Epithelial cell of proximal tubule (primary cell): ENCODE measurements at regions not wholly inside any gene's neighbourhood (a gene's known extent, or its start where the extent isn't known, plus 50 kb on each side); places are given as distances from the start of the nearest gene placed in this dataset.

ENCODE experiments used
- DNase-seq: peaks from one replicate; pipeline ENCODE4 v3.0.0-alpha.2; 2011; ENCODE audit warnings: low read depth
- H3K4me3 ChIP-seq: 2 replicates; pipeline ENCODE4 v1.5.1; 2011; ENCODE audit warnings: low read depth, mild to moderate bottlenecking, low read length
- TF ChIP-seq, protein P1 (sequence below): conservative IDR thresholded peaks from 2 replicates; pipeline ENCODE4 v1.5.1; 2012; ENCODE audit warnings: low read depth, mild to moderate bottlenecking, low read length

DNA sequence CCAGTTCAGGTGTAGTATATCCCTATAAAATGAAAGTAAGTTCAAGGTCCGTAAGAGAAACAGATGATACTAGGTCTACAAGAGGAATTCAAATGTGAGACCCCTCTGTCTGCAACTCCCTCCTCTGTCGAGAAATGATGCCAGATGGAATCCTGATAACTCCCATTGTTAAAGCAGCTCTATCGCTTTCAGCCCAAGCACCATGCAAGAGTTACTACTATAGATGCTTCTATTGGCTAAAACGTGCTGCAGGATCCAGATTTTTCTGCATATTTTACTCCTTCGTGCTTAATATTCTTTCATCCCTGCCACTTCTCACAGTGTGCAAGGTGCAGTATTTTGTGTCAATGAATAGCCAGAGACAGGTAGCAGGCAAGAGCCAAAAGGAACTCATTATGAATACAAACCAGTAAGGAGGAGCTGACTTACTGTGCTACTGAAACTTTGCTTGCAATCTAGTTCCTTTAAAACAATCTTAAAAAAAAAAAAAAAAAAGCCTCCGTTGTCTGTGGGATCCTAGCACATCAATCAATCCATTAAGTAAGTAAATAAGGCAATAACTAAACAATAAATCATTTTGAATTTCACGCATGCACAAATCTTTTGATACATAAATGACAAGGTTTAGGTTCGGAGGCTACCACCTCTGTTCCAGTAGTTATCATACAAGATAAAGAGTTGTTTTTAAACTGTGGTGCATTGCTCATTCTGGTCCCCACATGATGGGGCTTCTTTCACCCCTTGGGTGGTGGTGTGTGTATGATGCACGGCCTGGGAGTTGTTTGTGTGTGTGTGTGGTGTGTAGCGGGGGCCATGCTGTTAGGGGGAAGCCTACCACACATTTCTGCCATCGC lies 151.1 kb upstream of the MPDZ start:
- no peak for DNase-seq
- TF ChIP-seq, protein P1, sequence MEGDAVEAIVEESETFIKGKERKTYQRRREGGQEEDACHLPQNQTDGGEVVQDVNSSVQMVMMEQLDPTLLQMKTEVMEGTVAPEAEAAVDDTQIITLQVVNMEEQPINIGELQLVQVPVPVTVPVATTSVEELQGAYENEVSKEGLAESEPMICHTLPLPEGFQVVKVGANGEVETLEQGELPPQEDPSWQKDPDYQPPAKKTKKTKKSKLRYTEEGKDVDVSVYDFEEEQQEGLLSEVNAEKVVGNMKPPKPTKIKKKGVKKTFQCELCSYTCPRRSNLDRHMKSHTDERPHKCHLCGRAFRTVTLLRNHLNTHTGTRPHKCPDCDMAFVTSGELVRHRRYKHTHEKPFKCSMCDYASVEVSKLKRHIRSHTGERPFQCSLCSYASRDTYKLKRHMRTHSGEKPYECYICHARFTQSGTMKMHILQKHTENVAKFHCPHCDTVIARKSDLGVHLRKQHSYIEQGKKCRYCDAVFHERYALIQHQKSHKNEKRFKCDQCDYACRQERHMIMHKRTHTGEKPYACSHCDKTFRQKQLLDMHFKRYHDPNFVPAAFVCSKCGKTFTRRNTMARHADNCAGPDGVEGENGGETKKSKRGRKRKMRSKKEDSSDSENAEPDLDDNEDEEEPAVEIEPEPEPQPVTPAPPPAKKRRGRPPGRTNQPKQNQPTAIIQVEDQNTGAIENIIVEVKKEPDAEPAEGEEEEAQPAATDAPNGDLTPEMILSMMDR = no peak
- H3K4me3 ChIP-seq = no peak overlapping the region

DNA sequence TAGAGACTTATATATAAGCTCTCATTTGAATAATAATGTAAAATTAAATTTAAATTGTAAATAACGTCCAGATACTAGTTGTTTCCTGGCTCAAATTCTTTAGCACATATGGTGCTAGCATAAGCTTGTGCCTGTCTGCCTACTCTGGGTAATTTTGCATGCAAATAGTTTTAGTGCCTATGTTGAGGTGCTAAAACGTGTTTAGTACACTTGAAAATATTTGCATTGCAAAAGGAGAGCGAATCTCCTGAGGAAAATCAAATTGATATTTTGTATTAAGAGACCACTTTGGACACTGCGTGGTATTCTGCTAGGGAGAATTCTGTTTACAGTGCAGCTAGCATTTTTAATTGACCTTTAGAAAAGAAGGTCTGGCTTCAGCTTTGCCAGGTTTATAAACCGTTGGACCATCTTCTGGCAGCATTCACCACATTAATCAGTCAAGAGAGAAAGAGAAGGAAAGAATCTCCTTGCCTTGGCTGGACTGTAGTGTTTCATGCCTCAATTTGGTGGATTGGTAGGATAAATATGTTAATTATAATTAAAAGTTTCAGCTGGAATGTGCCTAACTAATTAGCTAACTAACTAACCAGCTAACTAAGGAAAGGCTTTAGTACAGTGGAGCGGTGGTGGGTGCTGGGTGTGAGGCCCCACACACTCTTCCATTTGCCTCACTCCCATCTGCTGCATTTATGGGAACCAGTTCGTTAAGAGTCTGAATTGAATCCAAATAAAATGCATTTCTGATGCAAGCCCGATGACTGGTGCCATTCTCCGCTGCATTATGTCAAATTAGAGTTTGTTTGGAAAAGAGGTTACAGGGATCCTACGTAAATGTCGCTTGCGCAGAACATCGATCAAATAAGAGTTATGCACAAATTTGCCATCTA lies 150.1 kb upstream of the MPDZ start:
- no peak overlapping the region for H3K4me3 ChIP-seq
- TF ChIP-seq, protein P1 = no peak
- no peak for DNase-seq

DNA sequence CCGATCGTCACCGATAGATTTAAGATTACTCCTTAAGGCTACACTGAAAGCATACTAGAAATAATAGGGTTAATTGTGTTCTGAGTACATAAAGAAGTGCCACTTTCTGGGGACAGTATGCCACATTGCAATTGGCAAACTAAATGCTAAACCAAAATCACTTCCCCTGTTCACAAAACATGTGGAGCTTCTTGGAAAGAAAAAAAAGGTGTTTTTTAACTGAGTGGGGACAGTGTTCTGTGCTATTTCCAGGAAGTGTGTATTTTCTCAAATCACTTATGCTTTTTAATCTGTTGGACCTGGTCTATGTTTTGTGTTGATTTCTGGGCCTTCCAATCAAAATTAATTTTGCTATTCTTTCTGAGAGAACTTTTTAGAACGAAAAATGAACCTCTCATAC lies 149.3 kb upstream of the MPDZ start:
- H3K4me3 ChIP-seq = no peak overlapping the region
- DNase-seq = no peak
- TF ChIP-seq, protein P1 = no peak

DNA sequence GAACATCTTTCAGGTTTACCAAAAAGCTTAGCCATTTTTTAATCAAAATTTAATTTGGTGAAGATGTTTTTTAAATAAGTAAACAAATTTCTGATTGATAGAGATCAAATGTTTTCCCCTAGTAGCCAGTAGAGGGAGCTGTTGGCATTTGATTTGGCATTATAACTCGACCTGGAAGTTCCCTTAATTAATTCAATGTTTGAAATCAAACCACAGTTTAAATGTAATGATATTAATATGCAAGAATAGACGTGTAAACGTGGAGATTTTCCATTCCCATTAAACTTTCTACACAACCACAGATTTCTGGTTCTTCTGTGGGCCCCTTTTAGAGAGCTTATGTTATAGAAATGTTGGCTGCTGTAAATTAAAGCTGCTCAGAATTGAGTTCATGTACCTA lies 148.1 kb upstream of the MPDZ start:
- DNase-seq = peak; percentile 35
- no peak overlapping the region for H3K4me3 ChIP-seq
- TF ChIP-seq, protein P1 = peak; percentile 72

DNA sequence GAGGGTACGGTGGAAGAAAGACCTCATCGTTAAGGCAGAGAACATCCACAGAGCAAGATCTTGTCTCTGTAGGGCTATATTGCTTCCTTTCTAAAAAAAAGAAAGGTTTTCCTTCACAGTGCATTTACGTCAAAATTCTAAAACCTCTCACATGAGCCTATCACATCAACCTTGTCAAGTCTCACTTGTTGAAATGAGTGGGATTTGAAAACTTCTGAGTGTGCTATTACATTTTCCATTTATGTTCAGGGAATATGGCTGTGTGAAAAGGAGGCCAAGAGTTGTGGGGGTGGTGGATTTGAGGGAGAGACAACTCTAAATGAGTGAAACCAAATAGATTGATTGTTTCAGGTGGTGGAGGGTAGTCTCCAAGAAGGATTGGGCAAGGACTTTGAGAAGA lies 147.1 kb upstream of the MPDZ start:
- TF ChIP-seq, protein P1 = no peak
- no peak overlapping the region for H3K4me3 ChIP-seq
- no peak for DNase-seq

DNA sequence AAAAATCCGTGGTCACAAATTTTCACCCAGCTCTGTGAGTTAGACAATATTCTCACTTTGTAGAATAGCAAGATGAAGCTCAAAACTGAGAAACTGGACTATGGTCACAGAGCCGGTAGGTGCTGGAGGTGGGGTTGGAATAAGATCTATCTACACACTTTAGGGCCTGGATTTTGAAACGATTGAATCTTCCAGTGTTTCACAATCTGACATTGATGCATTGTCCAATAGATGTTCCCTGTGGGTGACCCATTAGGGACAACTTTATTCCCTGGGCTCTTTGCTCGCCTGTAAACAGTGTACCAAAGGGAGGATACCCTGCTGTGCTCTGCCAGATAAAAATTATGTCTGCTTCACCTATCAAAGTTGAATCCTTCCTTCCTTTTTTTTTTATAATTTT lies 145.4 kb upstream of the MPDZ start:
- no peak for DNase-seq
- no peak overlapping the region for H3K4me3 ChIP-seq
- TF ChIP-seq, protein P1 = no peak
